Dedifferentiated amniotic fluid mesenchymal stem cell (primary cell): ENCODE measurements at regions not wholly inside any gene's neighbourhood (a gene's known extent, or its start where the extent isn't known, plus 50 kb on each side); places are given as distances from the start of the nearest gene placed in this dataset.
"Not testable (repeated sequence)": the region's sequence is repeated elsewhere in the genome, so short reads cannot be mapped to it uniquely, and the experiment has no call there.

Source experiments
- DNase-seq: peaks from one replicate; pipeline ENCODE4 v3.0.0-alpha.2; 2016; ENCODE audit errors: extremely low spot score

GRCh38 chr10:28354511-28354910 is 51.6 kb upstream of the MPP7 start:
- DNase-seq = no peak

- no peak for DNase-seq
Observed at GRCh38 chr10:28355376-28355775, 52.5 kb upstream of the MPP7 start.

DNA sequence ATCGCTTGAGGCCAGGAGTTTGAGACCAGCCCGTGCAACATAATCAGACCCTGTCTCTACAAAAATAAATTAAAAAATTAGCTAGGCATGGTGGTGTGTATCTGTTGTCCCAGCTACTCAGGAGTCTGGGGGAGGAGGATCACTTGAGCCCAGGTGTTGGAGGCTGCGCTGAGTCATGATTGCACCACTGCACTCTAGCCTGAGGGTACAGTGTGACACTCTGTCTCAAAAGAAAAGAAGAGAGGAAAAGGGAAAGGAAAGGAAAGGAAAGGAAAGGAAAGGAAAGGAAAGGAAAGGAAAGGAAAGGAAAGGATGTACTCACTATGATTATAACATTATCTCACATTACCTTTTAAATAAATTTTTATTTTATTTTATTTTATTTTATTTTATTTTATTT is 56.5 kb upstream of the MPP7 start:
- DNase-seq = no peak

- no peak for DNase-seq
Observed at GRCh38 chr10:28360175-28360574, 57.3 kb upstream of the MPP7 start.

DNA sequence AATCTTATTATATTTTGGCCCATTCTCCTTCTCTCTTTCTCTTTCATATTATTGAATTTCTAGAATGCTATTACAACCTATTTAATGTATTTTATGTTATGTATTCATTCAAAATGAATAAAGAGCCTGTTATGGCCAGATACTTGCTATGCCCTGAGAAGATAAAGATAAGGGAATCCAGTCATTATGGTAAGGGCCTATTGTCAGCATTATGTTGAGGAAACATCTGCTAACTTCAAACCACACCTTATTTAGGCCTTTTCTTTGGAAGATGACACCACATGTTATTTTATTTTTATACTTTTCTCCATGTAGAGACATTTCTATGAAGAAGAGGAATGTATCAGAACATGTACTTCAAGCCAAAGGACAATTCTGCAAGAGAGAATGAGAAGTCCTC is 60.5 kb upstream of the MPP7 start:
- no peak for DNase-seq

- no peak for DNase-seq
Observed at GRCh38 chr10:28365840-28366239, 63.0 kb upstream of the MPP7 start.

DNA sequence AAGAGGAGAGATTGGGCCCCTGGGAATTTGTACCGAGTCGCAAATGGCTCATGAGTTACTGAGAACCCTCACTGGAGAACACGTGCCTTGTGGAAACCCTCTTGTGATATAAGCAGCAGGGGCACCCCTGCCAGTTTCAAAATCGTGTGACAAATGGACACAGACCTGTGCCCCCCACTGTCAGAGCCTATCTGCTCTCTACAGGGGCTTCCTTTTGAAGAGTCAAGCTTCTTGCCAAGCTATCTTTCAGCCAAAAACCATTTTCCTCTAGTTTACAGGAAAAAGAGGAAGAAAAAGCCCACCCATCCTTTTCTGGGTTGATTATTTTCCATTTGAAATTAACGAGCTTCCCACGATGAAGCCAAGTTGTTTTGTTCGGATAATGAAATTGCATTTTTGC is 64.1 kb upstream of the MPP7 start:
- no peak for DNase-seq

- DNase-seq = no peak
Observed at GRCh38 chr10:28367413-28367812, 64.5 kb upstream of the MPP7 start.

GRCh38 chr10:28367929-28368484 is 65.1 kb upstream of the MPP7 start:
- no peak for DNase-seq

GRCh38 chr10:28370107-28370835 is 67.4 kb upstream of the MPP7 start:
- no peak for DNase-seq

DNA sequence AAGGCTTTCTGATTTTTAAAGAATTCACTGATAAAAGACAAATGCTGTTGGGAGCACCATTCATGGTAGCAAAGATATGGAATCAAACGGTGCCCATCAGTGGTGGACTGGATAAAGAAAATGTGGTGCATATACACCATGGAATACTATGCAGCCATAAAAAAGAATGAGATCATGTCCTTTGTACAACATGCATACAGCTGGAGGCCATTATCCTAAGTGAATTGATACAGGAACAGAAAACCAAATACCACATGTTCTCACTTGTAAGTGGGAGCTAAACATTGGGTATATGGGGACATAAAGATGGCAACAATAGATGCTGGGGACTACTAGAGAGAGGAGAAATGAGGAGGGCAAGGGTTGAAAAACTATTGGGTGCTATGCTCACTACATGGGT is 68.8 kb upstream of the MPP7 start:
- not testable (repeated sequence) for DNase-seq

GRCh38 chr10:28374036-28374435 is 71.2 kb upstream of the MPP7 start:
- DNase-seq = no peak

DNA sequence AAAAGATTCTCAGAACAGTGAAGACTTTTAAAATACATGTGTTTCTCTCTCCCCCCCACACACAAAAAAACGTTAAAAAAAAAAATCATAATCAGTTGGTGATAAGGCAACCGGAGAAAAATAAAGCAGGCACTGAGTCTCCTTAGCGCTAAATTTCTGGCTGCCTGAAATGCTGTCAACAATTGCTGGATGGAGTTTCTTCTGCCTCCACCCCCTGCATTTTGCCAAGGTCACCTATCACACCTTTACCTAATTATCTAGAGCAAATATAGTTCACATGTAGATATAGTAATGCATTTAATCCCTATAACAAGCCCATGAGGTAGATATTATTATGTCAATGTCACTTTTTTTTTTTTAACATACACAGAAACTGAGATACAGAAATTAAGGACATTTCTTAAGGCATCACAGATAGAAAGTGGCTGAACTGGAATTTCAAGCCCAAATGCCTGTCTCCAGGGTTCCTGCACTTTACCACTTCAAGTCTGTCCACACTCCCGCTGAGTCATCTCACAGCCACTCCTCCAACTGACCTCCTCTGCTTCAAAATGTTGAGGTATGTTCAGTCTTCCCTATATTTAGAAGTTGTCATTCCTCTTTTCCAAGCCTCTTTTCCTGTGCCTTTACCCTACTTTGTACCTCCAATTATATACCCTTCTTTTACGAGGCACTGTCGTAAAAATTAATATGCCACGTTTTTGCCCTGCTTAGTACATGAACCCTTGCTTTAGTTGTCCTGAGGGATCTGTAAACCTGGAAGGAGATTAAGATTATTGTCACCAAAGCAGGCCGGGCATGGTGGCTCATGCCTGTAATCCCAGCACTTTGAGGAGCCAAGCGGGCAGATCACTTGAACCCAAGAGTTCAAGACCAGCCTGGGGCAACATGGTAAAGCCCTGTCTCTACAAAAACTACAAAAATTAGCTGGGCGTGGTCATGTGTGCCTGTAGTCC is 72.8 kb upstream of the MPP7 start:
- DNase-seq = no peak

DNA sequence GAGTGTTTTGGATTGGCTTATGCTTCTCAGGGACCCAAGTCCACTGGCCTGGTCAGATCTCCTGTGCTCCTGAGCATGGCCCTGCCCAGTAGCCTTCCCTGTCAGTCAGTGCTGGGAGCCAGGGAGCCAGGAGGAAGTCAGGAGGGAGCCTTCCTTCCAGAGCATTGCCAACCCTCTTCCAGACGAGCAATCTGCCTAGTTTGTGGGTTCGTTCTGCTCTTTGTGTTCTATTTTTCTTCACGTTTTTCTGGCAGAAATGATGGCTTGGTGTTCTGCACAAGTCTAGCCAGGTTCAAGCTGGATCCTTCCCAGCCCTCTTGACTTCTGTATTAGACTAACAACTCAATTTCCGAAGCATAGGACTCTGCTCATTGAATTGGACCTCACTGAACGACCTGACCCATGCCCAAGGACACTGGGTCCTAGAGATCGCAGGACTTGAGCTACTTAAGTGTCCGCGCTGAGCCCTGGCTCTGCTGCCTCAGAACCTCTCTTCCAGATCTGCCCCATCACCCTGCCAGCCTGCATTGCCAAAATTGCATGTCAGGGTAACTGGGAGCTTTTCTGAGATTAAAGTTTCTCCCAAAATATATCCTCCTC is 76.2 kb upstream of the MPP7 start:
- DNase-seq = no peak

GRCh38 chr10:28381466-28381865 is 78.6 kb upstream of the MPP7 start:
- peak; percentile 37 for DNase-seq

- peak; percentile 92 for DNase-seq
Observed at GRCh38 chr10:28381903-28382347, 79.1 kb upstream of the MPP7 start.

DNA sequence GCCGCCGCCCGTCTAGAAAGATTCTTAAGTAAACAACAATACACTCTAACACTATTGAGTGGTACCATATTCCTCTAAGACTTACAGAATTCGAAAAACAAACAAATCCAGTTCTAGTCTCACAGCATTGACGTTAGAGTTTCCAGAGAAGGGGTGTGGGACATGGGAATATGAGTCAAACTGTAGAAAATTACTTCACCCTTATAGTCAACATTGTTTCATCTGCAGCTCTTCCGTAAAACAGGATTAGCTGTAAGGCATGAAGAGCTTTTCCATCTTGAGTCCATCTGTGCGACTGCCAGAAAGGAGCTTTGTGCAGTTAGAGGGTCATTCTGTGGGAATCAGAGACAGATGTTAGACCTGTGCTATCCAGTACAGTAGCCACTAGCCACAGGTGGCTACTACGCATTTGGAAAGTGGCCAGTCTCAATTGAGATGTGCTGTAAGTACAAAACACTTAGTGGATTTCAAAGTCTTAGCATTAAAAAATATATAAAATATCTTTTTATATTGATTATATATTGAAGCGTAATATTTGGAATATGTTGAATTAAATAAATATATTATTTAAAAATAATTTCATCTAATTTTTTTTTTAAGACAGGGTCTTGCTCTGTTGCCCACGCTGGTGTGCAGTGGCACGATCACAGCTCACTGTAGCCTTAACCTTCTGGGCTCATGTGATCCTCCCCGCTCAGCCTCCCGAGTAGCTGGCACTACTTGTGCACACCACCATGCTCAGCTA is 79.8 kb upstream of the MPP7 start:
- peak; percentile 78 for DNase-seq

GRCh38 chr10:28384557-28384956 is 81.7 kb upstream of the MPP7 start:
- no peak for DNase-seq

GRCh38 chr10:28385748-28386502 is 83.1 kb upstream of the MPP7 start:
- DNase-seq = no peak

DNA sequence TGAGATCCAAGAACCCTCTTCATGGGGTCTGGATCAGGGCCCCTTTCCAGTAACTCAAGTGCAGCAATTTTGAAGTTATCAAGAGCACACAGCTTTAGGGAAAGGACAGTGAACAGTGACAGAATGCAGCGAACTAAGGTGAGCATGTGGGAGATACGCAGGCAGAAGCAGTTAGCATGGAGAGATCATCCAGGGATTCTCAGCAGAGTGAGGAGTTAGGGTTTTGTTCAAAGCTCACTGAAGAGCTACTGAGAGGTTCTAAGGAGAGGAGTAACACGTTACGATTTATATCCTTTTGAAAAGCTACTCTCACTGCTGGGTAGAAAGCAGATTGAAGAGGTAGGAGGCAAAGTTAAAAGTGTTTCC is 83.6 kb upstream of the MPP7 start:
- DNase-seq = no peak

- DNase-seq = no peak
Observed at GRCh38 chr10:28387140-28387539, 84.3 kb upstream of the MPP7 start.
